Astrocyte of the cerebellum (primary cell): ENCODE measurements at regions not wholly inside any gene's neighbourhood (a gene's known extent, or its start where the extent isn't known, plus 50 kb on each side); places are given as distances from the start of the nearest gene placed in this dataset.

ENCODE experiments used
- DNase-seq: peaks from one replicate; pipeline ENCODE4 v3.0.0-alpha.2; 2011; ENCODE audit warnings: low read depth
- H3K4me3 ChIP-seq: 2 replicates; pipeline ENCODE4 v1.5.1; 2011; ENCODE audit warnings: mild to moderate bottlenecking, low read depth, low read length, moderate library complexity
- CTCF ChIP-seq: IDR thresholded peaks from 2 replicates; pipeline ENCODE4 v1.5.1; 2012; ENCODE audit warnings: low read length, low read depth, moderate library complexity, mild to moderate bottlenecking; ENCODE audit errors: missing control alignments
- in situ Hi-C: cut with HindIII; loops from 2 replicates; pipeline ENCODE4 v1.10.0; 2017; ENCODE audit warnings: low sequenced_read_pairs

GRCh38 chr10:121288864-121289661, 309.2 kb downstream of the FGFR2 start:
- DNase-seq = no peak
- TF ChIP-seq CTCF = no peak

GRCh38 chr10:121289800-121290199, 308.4 kb downstream of the FGFR2 start:
- no peak overlapping the region for H3K4me3 ChIP-seq
- no peak for TF ChIP-seq CTCF
- in situ Hi-C loops = no loop called here
- no peak for DNase-seq

More at GRCh38 chr10:121288864-121289661, 309.2 kb downstream of the FGFR2 start:
- in situ Hi-C loops = no loop called here
- no peak overlapping the region for H3K4me3 ChIP-seq

- TF ChIP-seq CTCF = no peak
- no peak overlapping the region for H3K4me3 ChIP-seq
- no peak for DNase-seq
- in situ Hi-C loops = no loop called here
These were observed 307.6 kb downstream of the FGFR2 start for GRCh38 chr10:121290674-121291073.

- in situ Hi-C loops = no loop called here
- TF ChIP-seq CTCF = no peak
- DNase-seq = no peak
- no peak overlapping the region for H3K4me3 ChIP-seq
These were observed 306.9 kb downstream of the FGFR2 start for GRCh38 chr10:121291376-121291775.

- H3K4me3 ChIP-seq = no peak overlapping the region
- DNase-seq = no peak
- TF ChIP-seq CTCF = no peak
- in situ Hi-C loops = no loop called here
These were observed 306.4 kb downstream of the FGFR2 start for GRCh38 chr10:121291823-121292222.

GRCh38 chr10:121292321-121292720, 305.9 kb downstream of the FGFR2 start:
- H3K4me3 ChIP-seq = no peak overlapping the region
- in situ Hi-C loops = no loop called here
- TF ChIP-seq CTCF = no peak
- DNase-seq = no peak
